Ascending aorta (tissue), 2 donors: ENCODE measurements at regions not wholly inside any gene's neighbourhood (a gene's known extent, or its start where the extent isn't known, plus 50 kb on each side); places are given as distances from the start of the nearest gene placed in this dataset.

Source experiments
- DNase-seq, 2 donors: peaks; one replicate each; pipeline ENCODE4 v3.0.0-alpha.2; 2019; ENCODE audit warnings: low spot score in 2 of 2
- H3K27ac ChIP-seq, 2 donors: fragments of 200-600 bp; sonication (generic); one replicate each; pipeline ENCODE4 v1.5.1; 2016 to 2017; ENCODE audit warnings: mild to moderate bottlenecking in 1 of 2
- H3K27me3 ChIP-seq: fragments of 200-600 bp; sonication (generic); one replicate; pipeline ENCODE4 v1.5.1; 2017
- H3K36me3 ChIP-seq, 2 donors: fragments of 200-600 bp; sonication (generic); one replicate each; pipeline ENCODE4 v1.5.1; 2016
- H3K4me1 ChIP-seq, 2 donors: fragments of 200-600 bp; sonication (generic); one replicate each; pipeline ENCODE4 v1.5.1; 2016 to 2017; ENCODE audit warnings: mild to moderate bottlenecking in 1 of 2
- H3K4me3 ChIP-seq, 2 donors: fragments of 200-600 bp; sonication (generic); one replicate each; pipeline ENCODE4 v1.5.1; 2016 to 2017; ENCODE audit warnings: mild to moderate bottlenecking in 1 of 2
- H3K9me3 ChIP-seq, 2 donors: fragments of 200-600 bp; sonication (generic); one replicate each; pipeline ENCODE4 v1.5.1; 2016
- intact Hi-C: fragments of 100-400 bp; cut with DNase I; formaldehyde crosslinking; loops from one replicate; pipeline ENCODE4 v1.15.1; 2023
- TF ChIP-seq, protein P1 (sequence below), 3 experiments: fragments of 200-600 bp in 2 of 3; fragments of 450-650 bp in 1 of 3; sonication (generic) in 2 of 3; IDR thresholded peaks; one replicate each; pipeline ENCODE4 v1.5.1; 2016 to 2019; ENCODE audit warnings: antibody characterized with exemption in 3 of 3, mild to moderate bottlenecking in 1 of 3, moderate library complexity in 1 of 3

DNA sequence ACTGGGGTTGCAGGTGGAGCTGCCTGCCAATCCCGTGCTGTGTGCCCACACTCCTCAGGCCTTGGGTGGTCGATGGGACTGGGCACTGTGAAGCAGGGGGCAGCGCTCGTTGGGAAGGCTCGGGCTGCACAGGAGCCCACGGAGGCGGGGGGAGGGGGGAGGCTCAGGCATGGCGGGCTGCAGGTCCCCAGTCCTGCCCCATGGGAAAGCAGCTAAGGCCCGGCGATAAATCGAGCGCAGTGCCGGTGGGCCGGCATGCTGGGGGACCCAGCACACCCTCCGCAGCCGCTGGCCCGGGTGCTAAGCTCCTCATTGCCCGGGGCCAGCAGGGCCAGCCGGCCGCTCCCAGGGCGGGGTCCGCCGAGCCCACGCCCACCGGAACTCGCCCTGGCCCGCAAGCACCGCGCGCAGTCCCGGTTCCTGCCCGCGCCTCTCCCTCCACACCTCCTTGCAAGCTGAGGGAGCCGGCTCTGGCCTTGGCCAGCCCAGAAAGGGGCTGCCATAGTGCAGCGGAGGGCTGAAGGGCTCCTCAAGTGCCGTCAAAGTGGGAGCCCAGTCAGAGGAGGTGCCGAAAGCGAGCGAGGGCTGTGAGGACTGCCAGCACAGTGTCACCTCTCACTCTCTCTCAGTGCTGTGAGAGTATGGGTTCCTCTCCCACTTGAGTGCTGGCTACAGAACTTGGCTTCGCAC is 1210.6 kb upstream of the NXPH2 start:
- TF ChIP-seq, protein P1, sequence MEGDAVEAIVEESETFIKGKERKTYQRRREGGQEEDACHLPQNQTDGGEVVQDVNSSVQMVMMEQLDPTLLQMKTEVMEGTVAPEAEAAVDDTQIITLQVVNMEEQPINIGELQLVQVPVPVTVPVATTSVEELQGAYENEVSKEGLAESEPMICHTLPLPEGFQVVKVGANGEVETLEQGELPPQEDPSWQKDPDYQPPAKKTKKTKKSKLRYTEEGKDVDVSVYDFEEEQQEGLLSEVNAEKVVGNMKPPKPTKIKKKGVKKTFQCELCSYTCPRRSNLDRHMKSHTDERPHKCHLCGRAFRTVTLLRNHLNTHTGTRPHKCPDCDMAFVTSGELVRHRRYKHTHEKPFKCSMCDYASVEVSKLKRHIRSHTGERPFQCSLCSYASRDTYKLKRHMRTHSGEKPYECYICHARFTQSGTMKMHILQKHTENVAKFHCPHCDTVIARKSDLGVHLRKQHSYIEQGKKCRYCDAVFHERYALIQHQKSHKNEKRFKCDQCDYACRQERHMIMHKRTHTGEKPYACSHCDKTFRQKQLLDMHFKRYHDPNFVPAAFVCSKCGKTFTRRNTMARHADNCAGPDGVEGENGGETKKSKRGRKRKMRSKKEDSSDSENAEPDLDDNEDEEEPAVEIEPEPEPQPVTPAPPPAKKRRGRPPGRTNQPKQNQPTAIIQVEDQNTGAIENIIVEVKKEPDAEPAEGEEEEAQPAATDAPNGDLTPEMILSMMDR (IDR thresholded peaks at IDR 0.05), result no peak
- no peaks in the 10 kb centered on the region for H3K4me1 ChIP-seq

DNA sequence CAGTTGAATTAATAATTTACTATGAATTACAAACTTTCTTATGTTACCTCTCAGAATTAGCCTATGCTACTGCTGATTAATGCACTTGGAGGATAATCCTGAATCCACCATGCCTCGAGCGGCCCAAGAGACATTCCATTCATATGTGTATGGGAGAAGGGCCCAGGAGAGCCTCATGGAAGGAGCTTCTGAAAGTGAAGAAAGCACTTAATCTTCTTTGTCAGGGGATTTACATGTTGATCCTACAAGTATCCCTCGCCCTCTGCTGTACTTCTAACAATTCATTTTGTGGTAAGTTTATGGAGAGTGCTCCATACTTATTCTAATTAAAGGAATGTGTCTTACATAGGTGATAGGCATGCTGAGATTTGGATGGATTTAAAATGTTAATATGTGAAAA is 1189.1 kb upstream of the NXPH2 start:
- H3K4me1 ChIP-seq, result no peaks in the 10 kb centered on the region
- H3K4me3 ChIP-seq, result no peak overlapping the region
- H3K36me3 ChIP-seq, result no peaks in the 10 kb centered on the region
- no peak for DNase-seq
- intact Hi-C loops, result no loop called here
- no peaks in the 10 kb centered on the region for H3K9me3 ChIP-seq
- no peaks in the 10 kb centered on the region for H3K27me3 ChIP-seq
- TF ChIP-seq, protein P1 (IDR thresholded peaks at IDR 0.05), result no peak
- no peak overlapping the region for H3K27ac ChIP-seq

More for the DNA sequence above, 1210.6 kb upstream of the NXPH2 start:
- Histone ChIP-seq H3K4me3 (no peak overlapping the region), H3K9me3 (peaks cover 0 to 6% of the 10 kb centered on the region in 2 donors), H3K27me3 (no peaks in the 10 kb centered on the region), H3K27ac (no peak overlapping the region), H3K36me3 (no peaks in the 10 kb centered on the region)
- intact Hi-C loops, result no loop called here
- no peak for DNase-seq

DNA sequence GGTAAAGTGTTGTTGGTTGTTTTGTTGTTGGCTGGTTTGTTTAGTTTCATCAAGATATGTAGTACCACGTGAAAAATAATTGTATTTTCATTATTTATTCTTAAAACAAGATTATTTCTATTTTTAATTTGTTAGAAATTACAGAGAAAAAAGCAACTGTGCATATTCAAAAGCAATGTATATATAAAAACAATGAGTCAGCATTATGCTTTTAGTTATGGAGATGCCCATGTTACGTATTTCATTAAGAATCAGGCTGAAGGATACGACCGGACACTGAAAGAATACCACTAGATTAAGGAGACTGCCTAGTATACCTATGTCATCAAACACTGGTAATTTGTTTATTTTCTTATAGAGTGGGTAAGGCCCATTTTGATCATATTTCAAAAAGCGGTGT is 1188.4 kb upstream of the NXPH2 start:
- no peak for DNase-seq
- no peak overlapping the region for H3K27ac ChIP-seq
- TF ChIP-seq, protein P1 (IDR thresholded peaks at IDR 0.05), result no peak
- no peaks in the 10 kb centered on the region for H3K36me3 ChIP-seq
- H3K4me1 ChIP-seq, result no peaks in the 10 kb centered on the region
- H3K27me3 ChIP-seq, result no peaks in the 10 kb centered on the region
- no peak overlapping the region for H3K4me3 ChIP-seq
- H3K9me3 ChIP-seq, result no peaks in the 10 kb centered on the region
- intact Hi-C loops, result no loop called here

GRCh38 chr2:139967665-139968064 is 1187.5 kb upstream of the NXPH2 start:
- H3K27ac ChIP-seq, result no peak overlapping the region
- H3K4me3 ChIP-seq, result no peak overlapping the region
- no peaks in the 10 kb centered on the region for H3K9me3 ChIP-seq
- no peaks in the 10 kb centered on the region for H3K27me3 ChIP-seq
- intact Hi-C loops, result no loop called here
- TF ChIP-seq, protein P1 (IDR thresholded peaks at IDR 0.05), result no peak
- no peak for DNase-seq
- no peaks in the 10 kb centered on the region for H3K4me1 ChIP-seq
- no peaks in the 10 kb centered on the region for H3K36me3 ChIP-seq

DNA sequence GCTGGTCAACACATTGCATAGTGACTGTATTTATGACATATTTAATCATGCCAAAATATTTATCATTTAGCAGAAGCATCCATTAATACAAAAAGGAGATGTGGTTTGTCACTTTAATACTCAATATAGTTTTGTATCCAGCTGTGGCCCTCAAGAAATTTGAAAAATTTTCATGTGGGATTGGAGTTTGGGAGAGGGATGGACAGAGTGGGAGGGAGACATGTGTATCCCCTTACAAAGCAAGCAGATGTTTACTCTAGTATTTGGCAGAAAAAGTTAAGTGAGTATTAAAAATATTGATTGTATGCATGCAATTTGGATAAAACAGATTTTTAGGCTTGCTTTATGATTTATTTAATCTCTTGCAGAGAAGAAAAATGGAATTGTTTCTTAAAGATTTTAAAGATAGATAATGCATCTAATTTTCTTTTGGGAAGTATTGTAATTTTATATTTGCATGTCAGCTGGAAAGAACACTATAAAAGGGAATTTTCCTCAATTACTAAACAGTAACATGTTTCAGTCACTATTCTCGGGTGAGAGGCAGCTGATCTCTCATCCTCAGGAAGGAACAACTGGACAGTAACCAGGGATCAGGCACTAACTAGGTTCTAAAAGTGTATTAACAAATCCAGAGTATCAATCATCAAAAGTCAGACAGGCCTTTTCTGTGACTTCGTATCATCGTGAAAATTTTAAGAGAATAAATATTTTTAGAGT is 1184.7 kb upstream of the NXPH2 start:
- TF ChIP-seq, protein P1 (IDR thresholded peaks at IDR 0.05), result no peak
- no peaks in the 10 kb centered on the region for H3K27me3 ChIP-seq
- no peaks in the 10 kb centered on the region for H3K4me1 ChIP-seq
- H3K36me3 ChIP-seq, result no peaks in the 10 kb centered on the region
- no peak overlapping the region for H3K4me3 ChIP-seq
- intact Hi-C loops, result no loop called here
- H3K9me3 ChIP-seq, result no peaks in the 10 kb centered on the region
- no peak overlapping the region for H3K27ac ChIP-seq
- no peak for DNase-seq
